ENCODE measurements at regions not wholly inside any gene's neighbourhood (a gene's known extent, or its start where the extent isn't known, plus 50 kb on each side); places are given as distances from the start of the nearest gene placed in this dataset.

DNA sequence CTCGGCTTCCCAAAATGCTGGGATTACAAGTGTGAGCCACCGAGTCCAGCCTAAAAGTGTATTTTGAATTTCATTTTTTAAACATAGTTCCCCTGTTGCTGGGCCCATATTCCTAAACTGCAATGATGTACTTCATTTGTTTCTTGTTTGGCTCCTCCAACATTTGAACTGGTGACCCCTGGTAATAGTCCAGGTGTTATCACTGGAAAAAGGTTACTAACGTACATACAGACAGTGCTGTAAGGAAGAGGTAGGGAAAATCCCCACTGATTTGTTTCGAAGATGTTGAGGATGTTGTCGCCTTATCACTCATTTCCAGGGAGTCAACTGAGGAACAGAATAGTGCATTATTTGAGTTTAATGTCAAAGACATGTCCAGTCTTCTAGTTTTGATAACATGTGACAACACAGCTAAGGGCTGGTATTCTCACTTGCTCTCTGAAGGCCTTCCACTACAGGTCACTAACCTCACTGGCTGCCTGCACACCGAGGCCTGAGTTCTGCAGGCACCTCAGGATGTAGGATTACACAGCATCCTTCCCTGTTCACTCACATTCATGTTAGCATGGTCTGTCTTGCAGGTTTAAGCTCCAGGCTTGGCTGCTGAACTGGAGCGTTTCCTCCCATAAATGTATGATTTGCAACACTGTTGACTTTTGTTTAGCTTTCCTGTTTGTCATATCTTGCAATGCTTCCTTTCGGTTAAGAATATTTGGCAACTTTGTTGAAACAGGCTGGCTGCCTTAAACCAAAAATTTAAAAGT is 362.8 kb downstream of the INHBA start:
- intact Hi-C loops (cut with DNase I) = no loop called here
- Histone ChIP-seq H3K27me3 (no peaks in the 10 kb centered on the region), H3K9me3 (replicated peaks in 1 of 3) (no peaks in the 10 kb centered on the region), H3K4me3 (no peak overlapping the region), H3K4me1 (replicated peaks in 1 of 2) (no peaks in the 10 kb centered on the region), H3K27ac (no peak overlapping the region), H3K36me3 (replicated peaks in 1 of 2) (no peaks in the 10 kb centered on the region)
- DNase-seq = no peak
- TF ChIP-seq, protein P1, sequence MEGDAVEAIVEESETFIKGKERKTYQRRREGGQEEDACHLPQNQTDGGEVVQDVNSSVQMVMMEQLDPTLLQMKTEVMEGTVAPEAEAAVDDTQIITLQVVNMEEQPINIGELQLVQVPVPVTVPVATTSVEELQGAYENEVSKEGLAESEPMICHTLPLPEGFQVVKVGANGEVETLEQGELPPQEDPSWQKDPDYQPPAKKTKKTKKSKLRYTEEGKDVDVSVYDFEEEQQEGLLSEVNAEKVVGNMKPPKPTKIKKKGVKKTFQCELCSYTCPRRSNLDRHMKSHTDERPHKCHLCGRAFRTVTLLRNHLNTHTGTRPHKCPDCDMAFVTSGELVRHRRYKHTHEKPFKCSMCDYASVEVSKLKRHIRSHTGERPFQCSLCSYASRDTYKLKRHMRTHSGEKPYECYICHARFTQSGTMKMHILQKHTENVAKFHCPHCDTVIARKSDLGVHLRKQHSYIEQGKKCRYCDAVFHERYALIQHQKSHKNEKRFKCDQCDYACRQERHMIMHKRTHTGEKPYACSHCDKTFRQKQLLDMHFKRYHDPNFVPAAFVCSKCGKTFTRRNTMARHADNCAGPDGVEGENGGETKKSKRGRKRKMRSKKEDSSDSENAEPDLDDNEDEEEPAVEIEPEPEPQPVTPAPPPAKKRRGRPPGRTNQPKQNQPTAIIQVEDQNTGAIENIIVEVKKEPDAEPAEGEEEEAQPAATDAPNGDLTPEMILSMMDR (IDR thresholded peaks at IDR 0.05) = no peak
- TF ChIP-seq POLR2A (IDR thresholded peaks at IDR 0.05) = no peak
- 84 to 93% (median 85%) methylated on average over 8 of the region's 8 CpGs for WGBS, 4 donors

DNA sequence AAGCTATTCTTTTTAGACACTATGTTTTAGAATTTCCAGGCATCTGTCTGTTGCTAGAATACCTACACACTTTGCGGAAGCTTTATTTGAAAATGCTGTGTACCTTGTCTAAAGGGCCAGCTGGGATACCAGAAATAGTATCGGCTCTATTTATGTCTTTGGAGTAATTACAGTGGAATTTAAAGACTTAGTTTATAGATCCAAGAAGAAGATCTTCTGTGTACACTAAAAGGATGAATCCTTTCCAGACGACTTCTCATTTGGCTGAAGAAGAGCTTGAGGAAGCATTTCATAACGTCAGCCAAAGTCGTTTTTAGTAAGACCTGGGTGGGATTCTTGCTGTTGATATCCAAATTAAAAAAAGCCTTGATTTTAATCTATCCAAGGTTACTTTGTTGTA is 365.9 kb downstream of the INHBA start:
- Histone ChIP-seq H3K4me1 (replicated peaks in 1 of 2) (no peaks in the 10 kb centered on the region), H3K27ac (no peak overlapping the region), H3K9me3 (replicated peaks in 1 of 3) (no peaks in the 10 kb centered on the region), H3K4me3 (no peak overlapping the region), H3K27me3 (no peaks in the 10 kb centered on the region), H3K36me3 (replicated peaks in 1 of 2) (no peaks in the 10 kb centered on the region)
- no peak for TF ChIP-seq POLR2A (IDR thresholded peaks at IDR 0.05)
- TF ChIP-seq, protein P1 (IDR thresholded peaks at IDR 0.05) = no peak
- WGBS, 4 donors = 56 to 64% (median 59%) methylated on average over 5 of the region's 5 CpGs
- intact Hi-C loops (cut with DNase I) = no loop called here
- DNase-seq = no peak

DNA sequence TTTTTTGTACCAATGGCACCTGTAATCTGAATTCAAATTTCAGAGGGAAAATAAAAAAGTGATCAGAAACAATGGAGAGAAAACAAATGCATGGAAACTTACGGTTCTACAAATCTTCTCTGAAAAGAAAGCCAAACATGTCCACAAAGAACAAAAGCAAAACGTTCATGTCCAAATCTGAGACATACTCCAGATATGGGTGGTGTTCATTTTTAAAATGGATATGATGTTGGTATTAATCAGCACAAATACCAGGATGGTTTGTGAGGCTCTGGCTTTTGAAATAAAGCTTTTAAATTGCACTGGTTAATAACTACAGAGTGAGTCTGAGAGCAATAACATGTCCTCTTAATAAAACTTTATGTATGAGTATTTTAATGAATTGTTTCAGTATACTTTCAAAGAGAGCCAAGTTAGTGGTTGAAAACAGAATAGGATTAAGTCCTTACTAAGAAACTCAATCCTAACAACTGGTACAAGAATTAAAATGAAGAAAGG is 366.4 kb downstream of the INHBA start:
- Histone ChIP-seq H3K27me3 (no peaks in the 10 kb centered on the region), H3K4me3 (no peak overlapping the region), H3K9me3 (replicated peaks in 1 of 3) (no peaks in the 10 kb centered on the region), H3K27ac (no peak overlapping the region), H3K4me1 (replicated peaks in 1 of 2) (no peaks in the 10 kb centered on the region), H3K36me3 (replicated peaks in 1 of 2) (no peaks in the 10 kb centered on the region)
- TF ChIP-seq, protein P1 (IDR thresholded peaks at IDR 0.05) = no peak
- no peak for TF ChIP-seq POLR2A (IDR thresholded peaks at IDR 0.05)
- 58 to 72% (median 67%) methylated on average over 2 of the region's 2 CpGs for WGBS, 4 donors
- no peak for DNase-seq
- intact Hi-C loops (cut with DNase I) = no loop called here

DNA sequence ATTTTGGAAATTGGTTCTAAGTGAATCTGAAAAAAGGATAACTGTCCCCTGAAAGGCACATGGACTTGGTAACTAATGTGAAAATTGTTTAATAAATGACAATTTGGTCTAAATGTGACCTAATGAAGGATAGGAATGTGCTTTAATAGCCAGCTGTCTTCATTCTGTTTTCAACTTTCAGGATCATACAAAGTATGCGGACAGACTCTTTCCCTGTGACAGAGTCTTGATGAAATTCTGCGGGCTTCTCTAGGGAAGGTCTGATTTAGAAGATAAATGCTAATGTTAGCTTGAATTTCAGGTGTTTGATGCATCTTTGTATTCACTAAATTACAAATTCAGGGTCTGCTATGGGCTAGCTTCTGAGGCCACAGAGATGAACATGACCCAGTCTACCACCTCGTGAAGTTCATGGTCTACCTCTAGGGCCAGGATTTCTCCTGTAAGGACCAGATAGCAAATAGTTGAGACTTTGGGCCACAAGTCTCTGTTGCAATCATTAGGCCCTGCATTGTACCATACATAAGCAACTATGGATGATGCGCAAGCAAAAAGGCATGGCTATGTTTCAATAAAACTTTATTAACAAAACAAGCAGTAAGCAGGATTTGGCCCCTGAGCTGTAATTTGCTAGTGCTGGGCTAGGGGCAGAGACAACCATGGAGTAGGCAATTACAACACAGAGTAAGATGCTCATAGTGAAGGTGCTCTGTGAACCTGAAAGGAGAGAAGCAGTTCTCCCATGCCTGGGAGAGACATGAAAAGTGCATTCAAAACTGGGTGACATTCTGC is 368.6 kb downstream of the INHBA start:
- 79 to 98% (median 93%) methylated on average over 4 of the region's 4 CpGs for WGBS, 4 donors
- no peaks in the 10 kb centered on the region for H3K27me3 ChIP-seq
- no peak overlapping the region for H3K4me3 ChIP-seq
- no peaks in the 10 kb centered on the region for H3K36me3 ChIP-seq (replicated peaks in 1 of 2)
- intact Hi-C loops (cut with DNase I) = no loop called here
- no peak for DNase-seq
- TF ChIP-seq, protein P1 (IDR thresholded peaks at IDR 0.05) = no peak
- TF ChIP-seq POLR2A (IDR thresholded peaks at IDR 0.05) = no peak
- no peaks in the 10 kb centered on the region for H3K4me1 ChIP-seq (replicated peaks in 1 of 2)
- H3K9me3 ChIP-seq (replicated peaks in 1 of 3) = no peaks in the 10 kb centered on the region
- H3K27ac ChIP-seq = no peak overlapping the region
